Tibial nerve (tissue), 4 donors: ENCODE measurements at regions not wholly inside any gene's neighbourhood (a gene's known extent, or its start where the extent isn't known, plus 50 kb on each side); places are given as distances from the start of the nearest gene placed in this dataset.
"Not testable (repeated sequence)": the region's sequence is repeated elsewhere in the genome, so short reads cannot be mapped to it uniquely, and the experiment has no call there.

Experiments
- EP300 ChIP-seq, 2 donors: sonication (generic); formaldehyde crosslinking; IDR thresholded peaks; one replicate each; pipeline ENCODE4 v1.6.1; 2017; ENCODE audit warnings: antibody characterized with exemption in 2 of 2, mild to moderate bottlenecking in 1 of 2
- POLR2A ChIP-seq, 2 donors: fragments of 450-650 bp; IDR thresholded peaks; one replicate each; pipeline ENCODE4 v1.6.1; 2017; ENCODE audit warnings: antibody characterized with exemption in 2 of 2, mild to moderate bottlenecking in 2 of 2, moderate library complexity in 2 of 2
- TF ChIP-seq, protein P1 (sequence below), 5 experiments: fragments of 200-600 bp in 3 of 5; fragments of 450-650 bp in 2 of 5; sonication (generic) in 3 of 5; IDR thresholded peaks; one replicate each; pipeline ENCODE4 v1.5.1; 2016 to 2019; ENCODE audit warnings: antibody characterized with exemption in 5 of 5, mild to moderate bottlenecking in 3 of 5, moderate library complexity in 2 of 5

DNA sequence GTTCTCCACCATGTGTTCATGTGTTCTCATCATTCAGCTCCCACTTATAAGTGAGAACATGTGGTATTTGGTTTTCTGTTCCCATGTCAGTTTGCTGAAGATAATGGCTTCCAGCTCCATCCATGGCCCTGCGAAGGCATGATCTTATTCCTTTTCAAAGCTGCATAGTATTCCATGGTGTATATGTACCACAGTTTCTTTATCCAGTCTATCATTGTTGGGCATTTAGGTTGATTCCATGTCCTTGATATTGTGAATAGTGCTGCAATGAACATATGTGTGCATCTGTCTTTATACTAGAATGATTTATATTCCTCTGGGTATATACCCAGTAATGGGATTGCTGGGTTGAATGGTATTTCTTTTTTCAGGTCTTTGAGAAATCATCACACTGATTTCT is 57.6 kb upstream of the MAGI2 start:
- TF ChIP-seq, protein P1, sequence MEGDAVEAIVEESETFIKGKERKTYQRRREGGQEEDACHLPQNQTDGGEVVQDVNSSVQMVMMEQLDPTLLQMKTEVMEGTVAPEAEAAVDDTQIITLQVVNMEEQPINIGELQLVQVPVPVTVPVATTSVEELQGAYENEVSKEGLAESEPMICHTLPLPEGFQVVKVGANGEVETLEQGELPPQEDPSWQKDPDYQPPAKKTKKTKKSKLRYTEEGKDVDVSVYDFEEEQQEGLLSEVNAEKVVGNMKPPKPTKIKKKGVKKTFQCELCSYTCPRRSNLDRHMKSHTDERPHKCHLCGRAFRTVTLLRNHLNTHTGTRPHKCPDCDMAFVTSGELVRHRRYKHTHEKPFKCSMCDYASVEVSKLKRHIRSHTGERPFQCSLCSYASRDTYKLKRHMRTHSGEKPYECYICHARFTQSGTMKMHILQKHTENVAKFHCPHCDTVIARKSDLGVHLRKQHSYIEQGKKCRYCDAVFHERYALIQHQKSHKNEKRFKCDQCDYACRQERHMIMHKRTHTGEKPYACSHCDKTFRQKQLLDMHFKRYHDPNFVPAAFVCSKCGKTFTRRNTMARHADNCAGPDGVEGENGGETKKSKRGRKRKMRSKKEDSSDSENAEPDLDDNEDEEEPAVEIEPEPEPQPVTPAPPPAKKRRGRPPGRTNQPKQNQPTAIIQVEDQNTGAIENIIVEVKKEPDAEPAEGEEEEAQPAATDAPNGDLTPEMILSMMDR (IDR thresholded peaks at IDR 0.05) = not testable (repeated sequence)
- not testable (repeated sequence) for TF ChIP-seq POLR2A, EP300 (IDR thresholded peaks at IDR 0.05)
